Epithelial cell of esophagus (primary cell): ENCODE measurements at regions not wholly inside any gene's neighbourhood (a gene's known extent, or its start where the extent isn't known, plus 50 kb on each side); places are given as distances from the start of the nearest gene placed in this dataset.
"Not testable (repeated sequence)": the region's sequence is repeated elsewhere in the genome, so short reads cannot be mapped to it uniquely, and the experiment has no call there.

ENCODE experiments used
- DNase-seq: peaks from one replicate; pipeline ENCODE4 v3.0.0; 2010; ENCODE audit warnings: low read depth
- H3K4me3 ChIP-seq: 2 replicates; pipeline ENCODE4 v1.5.1; 2011; ENCODE audit warnings: mild to moderate bottlenecking, low read length, control low read depth
- CTCF ChIP-seq: IDR thresholded peaks from 2 replicates; pipeline ENCODE4 v1.5.1; 2011; ENCODE audit warnings: low read depth, mild to moderate bottlenecking, low read length, control low read depth, inconsistent platforms; ENCODE audit not compliant: insufficient read depth; ENCODE audit errors: missing control alignments

DNA sequence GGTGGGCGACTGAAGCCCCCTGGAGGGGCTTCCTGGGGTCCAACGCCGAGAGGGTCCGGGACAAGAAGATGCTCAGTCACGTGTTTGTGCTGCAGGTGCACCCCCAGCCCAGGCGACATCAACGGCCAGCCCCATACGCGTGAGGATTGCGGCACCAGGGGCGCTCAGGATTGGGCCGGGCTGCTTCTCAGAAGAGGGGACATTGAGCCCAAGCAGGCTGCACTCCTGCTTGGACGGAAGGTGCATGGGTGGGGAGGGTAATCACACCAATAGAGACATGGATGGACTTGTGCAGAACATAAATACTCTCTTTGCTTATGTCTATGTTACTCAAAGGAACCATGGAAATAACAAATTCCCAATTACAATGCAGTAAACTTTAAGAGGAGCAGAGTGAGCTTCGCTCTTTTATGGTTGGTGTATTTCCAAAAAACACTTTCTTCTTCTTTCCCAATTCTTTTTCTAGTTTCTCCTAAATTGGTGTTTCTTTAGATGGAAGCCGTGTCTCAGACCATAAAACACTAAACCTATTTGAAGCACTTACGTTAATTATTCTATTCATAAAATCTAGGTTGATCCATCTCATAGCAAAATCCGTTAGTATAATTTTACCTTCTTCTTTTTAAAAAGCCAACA lies 182.7 kb downstream of the GOLGA6L6 start:
- H3K4me3 ChIP-seq: no peak overlapping the region
- no peak for TF ChIP-seq CTCF
- no peak for DNase-seq

DNA sequence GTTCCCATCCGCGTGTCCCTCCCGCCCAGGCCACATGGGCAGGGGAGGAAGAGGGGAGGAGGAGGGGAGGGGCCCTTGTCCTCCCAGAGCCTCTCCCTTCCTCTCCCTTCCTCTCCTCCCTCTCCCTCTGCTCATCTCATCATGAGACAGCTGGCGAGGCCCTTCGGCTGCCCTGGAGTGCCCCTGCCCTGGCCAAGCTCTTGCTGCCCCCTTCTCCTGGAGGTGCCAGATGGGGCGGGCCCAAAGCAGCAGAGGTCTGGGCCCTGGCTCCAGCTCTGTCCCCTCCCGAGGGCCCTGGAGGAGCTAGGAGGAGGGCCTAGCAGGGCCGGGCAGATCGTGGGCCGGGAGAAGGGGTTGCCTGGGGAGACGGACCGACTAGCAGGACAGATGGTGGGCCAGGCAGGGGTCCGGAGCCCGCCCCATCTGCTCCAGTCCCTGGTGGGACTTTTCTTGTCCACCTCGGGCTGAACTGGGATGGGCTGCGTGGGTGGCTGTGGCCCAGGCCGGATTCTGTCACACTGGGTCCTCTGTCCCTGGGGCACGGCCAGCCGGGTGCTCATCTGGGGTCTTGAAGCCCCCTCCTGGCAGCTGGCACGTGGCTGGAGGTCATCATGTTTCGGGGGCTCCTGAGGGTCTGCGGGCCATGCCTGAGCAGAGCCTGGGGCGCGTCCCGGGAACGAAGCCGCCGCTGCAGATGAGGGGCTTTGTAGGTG lies 183.4 kb downstream of the GOLGA6L6 start:
- no peak for DNase-seq
- TF ChIP-seq CTCF: no peak
- H3K4me3 ChIP-seq: no peak overlapping the region

DNA sequence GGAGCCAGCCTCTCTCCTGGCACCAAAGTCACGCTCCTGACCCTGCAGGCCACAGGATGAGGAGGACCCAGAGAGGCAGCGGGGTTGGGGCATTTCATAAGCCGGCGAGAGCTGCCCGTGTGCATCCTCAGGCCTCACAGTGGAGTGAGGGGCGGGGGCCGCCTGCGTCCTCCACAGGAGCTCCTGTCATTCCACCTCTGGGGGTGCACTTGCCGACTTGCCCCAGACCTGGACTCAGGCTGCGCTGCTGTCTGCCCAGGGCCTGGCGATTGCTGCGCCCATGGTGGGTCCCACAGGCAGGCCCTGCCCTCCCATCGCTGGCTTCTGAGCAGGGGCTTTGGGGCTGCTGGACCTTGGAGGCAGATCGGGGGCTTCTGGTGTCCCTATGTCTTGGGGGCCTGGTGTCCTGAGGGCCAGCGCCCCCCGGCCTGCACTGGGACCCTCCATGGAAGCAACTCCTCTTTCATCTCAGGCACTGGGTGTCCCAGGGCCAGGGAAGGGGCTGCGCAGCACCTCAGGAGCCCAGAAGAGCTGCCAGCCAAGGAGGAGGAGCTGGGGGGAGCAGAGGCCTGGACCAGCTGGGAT lies 184.0 kb downstream of the GOLGA6L6 start:
- no peak for DNase-seq

DNA sequence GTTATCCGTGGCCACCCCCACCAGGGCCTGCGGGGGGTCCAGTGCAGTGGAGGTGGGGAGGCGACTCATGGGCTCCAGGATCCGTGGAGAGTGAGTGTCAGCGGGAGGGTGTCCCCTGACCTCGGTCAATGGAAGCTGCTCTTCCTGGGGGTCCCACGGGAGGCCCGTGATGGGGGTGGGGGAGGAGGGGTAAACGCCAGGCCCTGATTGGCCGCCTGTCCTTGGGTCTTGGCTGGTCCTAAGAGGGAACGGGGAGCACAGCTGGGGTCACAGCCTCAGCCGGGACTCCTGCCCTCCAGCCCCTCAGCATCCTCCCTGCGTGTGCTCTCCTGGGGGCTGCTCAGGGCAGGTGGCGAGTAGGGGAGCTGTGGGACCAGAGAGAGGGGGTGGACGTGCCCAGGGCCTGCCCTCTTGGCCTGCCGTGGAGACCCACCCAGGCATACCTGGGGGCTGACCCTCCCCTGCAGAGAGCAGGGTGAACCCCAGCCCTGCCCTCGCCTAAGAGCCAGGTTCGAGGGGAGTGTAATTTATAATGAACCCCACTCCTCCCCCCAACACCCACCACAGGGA lies 184.6 kb downstream of the GOLGA6L6 start:
- no peak for TF ChIP-seq CTCF
- DNase-seq: no peak

More for the DNA sequence above, 184.0 kb downstream of the GOLGA6L6 start:
- TF ChIP-seq CTCF: no peak
- H3K4me3 ChIP-seq: no peak overlapping the region

DNA sequence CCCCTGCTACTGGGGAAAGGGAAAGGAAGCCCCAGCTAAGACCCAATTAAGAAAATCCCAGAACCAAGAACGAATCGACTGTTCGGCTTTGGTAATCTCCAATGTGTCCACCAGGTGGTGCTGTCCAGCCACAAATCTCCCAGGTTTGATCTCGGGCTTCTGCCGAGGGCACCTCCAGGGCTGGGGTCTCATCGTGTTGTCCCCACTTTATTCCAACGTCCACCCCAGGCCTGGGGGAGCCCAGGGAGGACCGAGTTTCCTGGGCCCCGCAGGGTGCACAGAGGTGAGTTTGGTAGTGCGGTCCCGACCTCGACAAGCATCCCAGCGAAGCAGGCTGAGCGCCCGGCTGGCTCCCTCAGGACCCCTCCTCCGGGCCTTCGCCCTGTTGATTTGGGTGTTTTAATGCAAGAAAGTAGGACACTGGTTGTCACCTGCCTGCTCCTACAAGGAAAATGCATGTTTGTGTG lies 185.1 kb downstream of the GOLGA6L6 start:
- peak; percentile 49 for TF ChIP-seq CTCF
- H3K4me3 ChIP-seq: no peak overlapping the region
- no peak for DNase-seq

More for the DNA sequence above, 184.6 kb downstream of the GOLGA6L6 start:
- no peak overlapping the region for H3K4me3 ChIP-seq

DNA sequence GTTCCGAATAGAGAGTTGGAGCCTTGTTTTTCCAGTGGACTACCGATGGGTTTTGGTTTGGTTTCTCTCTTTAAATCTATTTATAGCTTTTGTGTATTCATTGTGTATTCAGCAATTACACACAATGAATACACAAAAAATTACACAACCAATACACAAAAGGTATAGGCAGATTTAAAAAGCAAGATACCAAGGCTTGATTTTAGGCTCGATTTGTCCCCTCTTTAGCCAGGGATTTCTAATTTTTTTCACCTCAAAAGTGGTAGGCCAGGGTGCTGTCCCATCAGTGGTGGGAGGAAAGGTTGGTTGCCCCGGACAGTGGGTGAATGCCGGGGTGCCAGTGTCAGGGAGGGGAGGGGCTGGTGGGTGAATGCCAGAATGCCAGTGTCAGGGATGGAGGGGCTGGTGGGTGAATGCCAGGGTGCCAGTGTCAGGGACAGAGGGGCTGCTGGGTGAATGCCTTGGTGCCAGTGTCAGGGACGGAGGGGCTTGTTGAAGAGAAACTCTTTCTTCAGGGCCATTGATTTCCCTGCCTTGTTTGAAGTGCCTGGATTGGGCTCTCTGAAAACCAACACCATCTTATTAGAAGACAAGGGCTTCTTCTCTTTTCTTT lies 186.2 kb downstream of the GOLGA6L6 start:
- no peak for TF ChIP-seq CTCF
- no peak overlapping the region for H3K4me3 ChIP-seq
- no peak for DNase-seq

- not testable (repeated sequence) for DNase-seq, H3K4me3 ChIP-seq
Observed at GRCh38 chr15:20354884-20355223, 186.7 kb downstream of the GOLGA6L6 start.
